K562 (cell line): ENCODE measurements at regions not wholly inside any gene's neighbourhood (a gene's known extent, or its start where the extent isn't known, plus 50 kb on each side); places are given as distances from the start of the nearest gene placed in this dataset.

Experiments
- ATAC-seq: fragments of 200-7000 bp; cut with Tn5 transposase; 3 replicates; pipeline ENCODE4 v1.9.1; 2020; ENCODE audit warnings: moderate library complexity
- BruUV-seq: library from RNA; stranded (reverse); fragments of 400-500 nt; replicated peaks from 2 replicates; lab custom pipeline; 2021; lab: Mats Ljungman, UMichigan
- CTCF ChIA-PET: fragments of 300-600 bp; formaldehyde crosslinking; extraction: SDS; loops from one replicate; lab custom pipeline; 2021; ENCODE audit warnings: low intra/inter-chr PET ratio; lab: Yijun Ruan, JAX
- POLR2A ChIA-PET: fragments of 300-600, 350-650 bp; sonication (Branson Sonifier 250); formaldehyde crosslinking; extraction: SDS; loops from one replicate; lab custom pipeline; 2021; ENCODE audit warnings: antibody characterized with exemption, inconsistent platforms; lab: Yijun Ruan, JAX
- DNase-seq, 4 experiments: peaks; one replicate each; pipeline versions ENCODE4 v3.0.0 to v3.0.0-alpha.2; 2011 to 2018; ENCODE audit warnings: low spot score in 3 of 4, mixed read lengths in 3 of 4; ENCODE audit errors: extremely low read depth in 1 of 4
- FAIRE-seq: peaks from 2 replicates; lab custom pipeline; 2011; peaks lifted over from hg19 to GRCh38; lab: Jason Lieb, UNC
- H2AFZ ChIP-seq: 2 replicates; pipeline ENCODE4 v1.6.0; 2011; ENCODE audit warnings: low read depth, low read length, control low read depth, inconsistent platforms
- H3K27ac ChIP-seq: fragments of 200-600 bp; 3 replicates; pipeline ENCODE4 v1.8.0; 2011; ENCODE audit warnings: low read depth, mild to moderate bottlenecking, control low read depth, inconsistent platforms, low read length, moderate library complexity, mixed read lengths; ENCODE audit errors: extremely low read depth
- H3K27me3 ChIP-seq, 2 experiments: fragments of 300-600 bp in 1 of 2; 2 replicates in 1 of 2; 3 replicates in 1 of 2; pipeline versions ENCODE4 v1.6.0 to v1.8.0; 2011; ENCODE audit warnings: inconsistent platforms in 2 of 2, low read length in 2 of 2, mild to moderate bottlenecking in 1 of 2, mixed read lengths in 1 of 2, moderate library complexity in 1 of 2; ENCODE audit not compliant: control insufficient read depth in 2 of 2, insufficient read depth in 2 of 2
- H3K36me3 ChIP-seq: fragments of 300-600 bp; 3 replicates; pipeline ENCODE4 v1.8.0; 2011; ENCODE audit warnings: mild to moderate bottlenecking, low read length, inconsistent platforms; ENCODE audit not compliant: control insufficient read depth, insufficient read depth
- H3K4me1 ChIP-seq, 2 experiments: fragments of 200-600 bp in 1 of 2; replicated peaks in 1 of 2; 2 replicates in 1 of 2; 3 replicates in 1 of 2; pipeline versions ENCODE4 v1.5.1 to v1.8.0; 2011; ENCODE audit warnings: inconsistent platforms in 2 of 2, low read length in 2 of 2, mild to moderate bottlenecking in 1 of 2, mixed read lengths in 1 of 2, moderate library complexity in 1 of 2; ENCODE audit not compliant: control insufficient read depth in 2 of 2, insufficient read depth in 2 of 2
- H3K4me2 ChIP-seq: 2 replicates; pipeline ENCODE4 v1.6.1; 2011; ENCODE audit warnings: low read length, control low read depth, inconsistent platforms, mixed read lengths; ENCODE audit not compliant: insufficient read depth
- H3K4me3 ChIP-seq: fragments of 200-600 bp; sonication (generic), shearing (Covaris generic); 2 replicates; pipeline ENCODE4 v1.5.1; 2016; ENCODE audit warnings: control low read depth, inconsistent platforms
- H3K79me2 ChIP-seq: fragments of 200-600 bp; 3 replicates; pipeline ENCODE4 v1.8.0; 2011; ENCODE audit warnings: low read length, inconsistent platforms; ENCODE audit not compliant: control insufficient read depth, insufficient read depth
- H3K9ac ChIP-seq, 2 experiments: 2 replicates each; pipeline versions ENCODE4 v1.6.0 to v1.6.1; 2011; ENCODE audit warnings: low read depth in 2 of 2, low read length in 2 of 2, control low read depth in 1 of 2, inconsistent platforms in 1 of 2, mild to moderate bottlenecking in 1 of 2, mixed read lengths in 1 of 2; ENCODE audit not compliant: insufficient read depth in 1 of 2
- H3K9me1 ChIP-seq: one replicate; pipeline ENCODE4 v1.6.0; 2011; ENCODE audit warnings: inconsistent platforms, mild to moderate bottlenecking, low read length, moderate library complexity; ENCODE audit not compliant: control insufficient read depth, insufficient read depth
- H3K9me3 ChIP-seq: replicated peaks from 2 replicates; pipeline ENCODE4 v1.5.1; 2011; ENCODE audit warnings: low read depth, low read length, inconsistent platforms; ENCODE audit not compliant: control insufficient read depth, insufficient read depth
- H4K20me1 ChIP-seq: replicated peaks from 2 replicates; pipeline ENCODE4 v1.6.1; 2011; ENCODE audit warnings: low read length, inconsistent platforms, mixed read lengths; ENCODE audit not compliant: control insufficient read depth, insufficient read depth
- CGGBP1 ChIP-seq: fragments of 250-450 bp; sonication (Bioruptor Pico); IDR thresholded peaks from 2 replicates; pipeline ENCODE4 v1.9.0; 2021; ENCODE audit warnings: mild to moderate bottlenecking
- FOXA1 ChIP-seq: fragments of 450-650 bp; IDR thresholded peaks from 2 replicates; pipeline ENCODE4 v1.6.1; 2016; ENCODE audit warnings: mild to moderate bottlenecking, borderline replicate concordance
- GTF3C2 ChIP-seq: IDR thresholded peaks from 3 replicates; pipeline ENCODE4 v1.6.1; 2011; ENCODE audit warnings: borderline replicate concordance, mild to moderate bottlenecking, moderate library complexity; ENCODE audit not compliant: insufficient read length; ENCODE audit errors: extremely low read depth
- KAT7 ChIP-seq: sonication (generic); formaldehyde crosslinking; IDR thresholded peaks from 2 replicates; pipeline ENCODE4 v1.8.0; 2022; ENCODE audit warnings: missing genetic modification reagents, mild to moderate bottlenecking, borderline replicate concordance
- RAD21 ChIP-seq, 2 experiments: fragments of 250-450 bp in 1 of 2; fragments of 450-650 bp in 1 of 2; sonication (Bioruptor Pico) in 1 of 2; formaldehyde crosslinking in 1 of 2; IDR thresholded peaks in 1 of 2; conservative IDR thresholded peaks in 1 of 2; 2 replicates each; pipeline versions ENCODE4 v1.4.0 to v1.8.0; 2020 to 2022; ENCODE audit warnings: mild to moderate bottlenecking in 2 of 2, moderate library complexity in 1 of 2
- SMC3 ChIP-seq: conservative IDR thresholded peaks from 2 replicates; pipeline ENCODE4 v1.6.1; 2011; ENCODE audit warnings: low read depth, low read length, improper control_type of control experiment; ENCODE audit not compliant: insufficient read depth
- ZBTB8A ChIP-seq: fragments of 450-650 bp; IDR thresholded peaks from 2 replicates; pipeline ENCODE4 v1.6.1; 2018; ENCODE audit warnings: mild to moderate bottlenecking, moderate library complexity; ENCODE audit not compliant: partially characterized antibody
- ZNF146 ChIP-seq: IDR thresholded peaks from one replicate; pipeline ENCODE4 v1.6.1; 2018; ENCODE audit warnings: missing compliant biosample characterization; ENCODE audit not compliant: unreplicated experiment
- ZNF318 ChIP-seq, 2 experiments: fragments of 450-650 bp; IDR thresholded peaks; 2 replicates each; pipeline ENCODE4 v1.6.1; 2016; ENCODE audit warnings: mild to moderate bottlenecking in 2 of 2, borderline replicate concordance in 1 of 2, low read depth in 1 of 2, moderate library complexity in 1 of 2
- ZSCAN32 ChIP-seq: fragments of 450-650 bp; formaldehyde crosslinking; IDR thresholded peaks from 2 replicates; pipeline ENCODE4 v1.4.0; 2020; ENCODE audit warnings: mild to moderate bottlenecking, moderate library complexity
- WGBS: fragments of 100-300 bp; shearing (Covaris generic); methylation state at CpG from one replicate; pipeline ENCODE4 v1.1.6; 2016; ENCODE audit warnings: low coverage, mixed read lengths; ENCODE audit not compliant: insufficient coverage; ENCODE audit errors: missing lambda C conversion rate; 5-methylcytosine and 5-hydroxymethylcytosine counted together
- in situ Hi-C: fragments of 300-500 bp; cut with MboI; formaldehyde crosslinking; loops from 4 replicates; pipeline ENCODE4 v1.15.0; 2018; ENCODE audit warnings: inconsistent platforms, mixed read lengths
- intact Hi-C: fragments of 100-400 bp; cut with micrococcal nuclease; formaldehyde crosslinking; loops from 2 replicates; pipeline ENCODE4 v1.14.2; 2022

GRCh38 chr6:138681627-138682026, 91.9 kb upstream of the CCDC28A start:
- Histone ChIP-seq H3K9me3 (no peaks in the 10 kb centered on the region), H3K36me3 (no peaks in the 10 kb centered on the region), H3K4me2 (no peak overlapping the region), H3K27ac (no peak overlapping the region), H3K9ac (no peak overlapping the region), H3K4me3 (no peak overlapping the region), H3K79me2 (no peaks in the 10 kb centered on the region), H3K4me1 (peaks cover 2 to 4% of the 10 kb centered on the region in 2 experiments; a peak in 2 of 5 replicates), H3K9me1 (no peaks in the 10 kb centered on the region), H3K27me3 (peaks cover 8 to 15% of the 10 kb centered on the region in 2 experiments; a peak in 4 of 5 replicates), H2AFZ (no peak overlapping the region), H4K20me1 (no peaks in the 10 kb centered on the region)
- FAIRE-seq (no peak), DNase-seq (no peak), ATAC-seq (no peak)
- ChIA-PET CTCF (no interaction called here), POLR2A (no interaction called here)
- BruUV-seq: no TSS peak
- 4% methylated on average over 4 of the region's 4 CpGs for WGBS
- intact Hi-C loops (no loop called here), in situ Hi-C loops (no loop called here)
- TF ChIP-seq GTF3C2: no peak
- TF ChIP-seq ZBTB8A: no peak
- no peak for TF ChIP-seq ZNF318 (IDR thresholded peaks at IDR 0.05; ENCODE audit: borderline replicate concordance in 1 of 2, low read depth in 1 of 2)
- no peak for TF ChIP-seq RAD21 (CRISPR knock-in tag; conservative IDR thresholded peaks at IDR 0.05 in 1 of 2, IDR thresholded peaks at IDR 0.05 in 1 of 2)
- no peak for TF ChIP-seq FOXA1
- no peak for TF ChIP-seq ZSCAN32 (CRISPR knock-in tag)
- no peak for TF ChIP-seq CGGBP1 (CRISPR knock-in tag)
- TF ChIP-seq KAT7 (CRISPR knock-in tag): no peak
- no peak for TF ChIP-seq SMC3
- TF ChIP-seq ZNF146 (CRISPR knock-in tag): no peak
